Right atrium auricular region (tissue), 2 donors: ENCODE measurements at regions not wholly inside any gene's neighbourhood (a gene's known extent, or its start where the extent isn't known, plus 50 kb on each side); places are given as distances from the start of the nearest gene placed in this dataset.
"Not testable (repeated sequence)": the region's sequence is repeated elsewhere in the genome, so short reads cannot be mapped to it uniquely, and the experiment has no call there.

Source experiments
- DNase-seq: peaks from one replicate; pipeline ENCODE4 v3.0.0-alpha.2; 2019; ENCODE audit warnings: low spot score
- H3K27ac ChIP-seq, 2 donors: fragments of 200-600 bp; sonication (generic); 1 replicate in 1 of 2; 2 replicates in 1 of 2; pipeline ENCODE4 v1.5.1; 2016 to 2019
- H3K27me3 ChIP-seq, 2 donors: fragments of 200-600 bp; sonication (generic); one replicate each; pipeline versions ENCODE4 v1.5.1 to v1.6.0; 2017 to 2019
- H3K36me3 ChIP-seq: fragments of 200-600 bp; sonication (generic); one replicate; pipeline ENCODE4 v1.5.1; 2016
- H3K4me1 ChIP-seq, 2 donors: fragments of 200-600 bp; sonication (generic); one replicate each; pipeline versions ENCODE4 v1.5.1 to v1.6.0; 2017 to 2019
- H3K4me3 ChIP-seq, 2 donors: fragments of 200-600 bp; sonication (generic); 1 replicate in 1 of 2; 2 replicates in 1 of 2; pipeline ENCODE4 v1.5.1; 2017 to 2019; ENCODE audit warnings: mild to moderate bottlenecking in 1 of 2, moderate library complexity in 1 of 2
- H3K9me3 ChIP-seq, 2 donors: fragments of 200-600 bp; sonication (generic); one replicate each; pipeline ENCODE4 v1.5.1; 2019
- TF ChIP-seq, protein P1 (sequence below), 2 donors: fragments of 200-600 bp; sonication (generic); IDR thresholded peaks; one replicate each; pipeline ENCODE4 v1.5.1; 2019; ENCODE audit warnings: antibody characterized with exemption in 2 of 2

DNA sequence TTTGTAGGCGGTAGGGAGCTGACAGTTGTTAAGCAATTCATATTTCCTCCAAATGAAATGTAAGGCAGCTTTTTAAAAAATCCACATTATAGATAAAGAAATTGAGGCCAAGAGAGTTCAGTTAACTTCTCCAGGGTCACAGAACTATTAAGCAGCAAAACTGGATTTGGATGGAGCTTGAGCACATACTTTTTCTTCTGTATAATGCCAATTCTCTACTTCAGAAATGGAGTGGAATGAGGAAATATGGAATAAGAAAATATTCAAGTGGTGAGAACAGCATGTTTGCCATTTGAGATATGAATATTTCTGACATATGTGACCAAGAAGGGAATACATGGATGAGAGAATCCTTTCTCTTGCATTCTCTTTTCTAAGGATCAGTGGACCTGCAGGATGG lies 233.1 kb downstream of the FOXG1 start:
- Histone ChIP-seq H3K36me3 (no peaks in the 10 kb centered on the region), H3K4me3 (no peak overlapping the region), H3K4me1 (no peaks in the 10 kb centered on the region), H3K9me3 (peaks cover 0 to 12% of the 10 kb centered on the region in 2 donors), H3K27ac (no peak overlapping the region), H3K27me3 (no peaks in the 10 kb centered on the region)
- TF ChIP-seq, protein P1, sequence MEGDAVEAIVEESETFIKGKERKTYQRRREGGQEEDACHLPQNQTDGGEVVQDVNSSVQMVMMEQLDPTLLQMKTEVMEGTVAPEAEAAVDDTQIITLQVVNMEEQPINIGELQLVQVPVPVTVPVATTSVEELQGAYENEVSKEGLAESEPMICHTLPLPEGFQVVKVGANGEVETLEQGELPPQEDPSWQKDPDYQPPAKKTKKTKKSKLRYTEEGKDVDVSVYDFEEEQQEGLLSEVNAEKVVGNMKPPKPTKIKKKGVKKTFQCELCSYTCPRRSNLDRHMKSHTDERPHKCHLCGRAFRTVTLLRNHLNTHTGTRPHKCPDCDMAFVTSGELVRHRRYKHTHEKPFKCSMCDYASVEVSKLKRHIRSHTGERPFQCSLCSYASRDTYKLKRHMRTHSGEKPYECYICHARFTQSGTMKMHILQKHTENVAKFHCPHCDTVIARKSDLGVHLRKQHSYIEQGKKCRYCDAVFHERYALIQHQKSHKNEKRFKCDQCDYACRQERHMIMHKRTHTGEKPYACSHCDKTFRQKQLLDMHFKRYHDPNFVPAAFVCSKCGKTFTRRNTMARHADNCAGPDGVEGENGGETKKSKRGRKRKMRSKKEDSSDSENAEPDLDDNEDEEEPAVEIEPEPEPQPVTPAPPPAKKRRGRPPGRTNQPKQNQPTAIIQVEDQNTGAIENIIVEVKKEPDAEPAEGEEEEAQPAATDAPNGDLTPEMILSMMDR (IDR thresholded peaks at IDR 0.05): no peak
- DNase-seq: no peak

DNA sequence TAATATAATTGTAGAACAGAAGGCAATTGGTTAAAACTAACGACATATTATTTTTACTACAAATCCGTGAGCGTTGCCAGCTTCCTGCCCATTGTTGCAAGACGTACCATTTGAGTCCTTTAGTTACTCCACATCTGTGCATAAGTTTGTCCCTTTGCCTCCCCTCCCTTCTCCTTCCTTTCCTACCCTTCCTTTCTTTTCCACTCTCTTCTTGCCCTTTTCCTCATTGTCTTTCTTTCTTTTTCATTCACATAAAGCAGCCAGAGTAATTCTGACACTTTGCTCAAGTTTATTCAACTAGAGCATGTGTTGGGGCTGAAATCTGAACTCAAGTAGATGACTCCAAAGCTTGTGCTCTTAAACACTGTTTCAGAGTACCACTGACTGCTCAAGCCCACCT lies 239.1 kb downstream of the FOXG1 start:
- no peaks in the 10 kb centered on the region for H3K27me3 ChIP-seq
- H3K27ac ChIP-seq: no peak overlapping the region
- H3K4me3 ChIP-seq: no peak overlapping the region
- H3K4me1 ChIP-seq: no peaks in the 10 kb centered on the region
- TF ChIP-seq, protein P1 (IDR thresholded peaks at IDR 0.05): no peak
- H3K36me3 ChIP-seq: no peaks in the 10 kb centered on the region
- no peaks in the 10 kb centered on the region for H3K9me3 ChIP-seq
- no peak for DNase-seq

DNA sequence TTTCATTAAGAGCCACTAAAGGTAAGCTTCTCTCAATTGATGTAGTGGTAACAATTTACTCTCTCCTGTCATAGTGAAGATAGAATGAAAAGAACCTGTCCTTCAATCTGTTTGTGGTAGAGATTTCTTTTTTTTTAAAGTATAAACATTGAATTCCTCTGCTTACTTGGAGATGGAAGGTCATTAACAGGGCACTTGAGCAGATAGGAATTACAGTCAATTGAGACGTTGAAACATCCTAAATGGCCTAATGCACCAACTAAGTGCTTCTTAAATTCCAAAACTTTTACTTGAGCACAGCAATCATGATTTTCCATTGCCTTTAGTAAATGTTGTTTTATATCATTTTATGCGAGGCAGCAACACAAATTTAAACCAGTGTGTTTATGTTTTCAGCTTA lies 241.4 kb downstream of the FOXG1 start:
- H3K4me1 ChIP-seq: no peaks in the 10 kb centered on the region
- TF ChIP-seq, protein P1 (IDR thresholded peaks at IDR 0.05): no peak
- no peaks in the 10 kb centered on the region for H3K27me3 ChIP-seq
- H3K9me3 ChIP-seq: no peaks in the 10 kb centered on the region
- no peak overlapping the region for H3K27ac ChIP-seq
- no peak for DNase-seq
- H3K4me3 ChIP-seq: no peak overlapping the region
- no peaks in the 10 kb centered on the region for H3K36me3 ChIP-seq

DNA sequence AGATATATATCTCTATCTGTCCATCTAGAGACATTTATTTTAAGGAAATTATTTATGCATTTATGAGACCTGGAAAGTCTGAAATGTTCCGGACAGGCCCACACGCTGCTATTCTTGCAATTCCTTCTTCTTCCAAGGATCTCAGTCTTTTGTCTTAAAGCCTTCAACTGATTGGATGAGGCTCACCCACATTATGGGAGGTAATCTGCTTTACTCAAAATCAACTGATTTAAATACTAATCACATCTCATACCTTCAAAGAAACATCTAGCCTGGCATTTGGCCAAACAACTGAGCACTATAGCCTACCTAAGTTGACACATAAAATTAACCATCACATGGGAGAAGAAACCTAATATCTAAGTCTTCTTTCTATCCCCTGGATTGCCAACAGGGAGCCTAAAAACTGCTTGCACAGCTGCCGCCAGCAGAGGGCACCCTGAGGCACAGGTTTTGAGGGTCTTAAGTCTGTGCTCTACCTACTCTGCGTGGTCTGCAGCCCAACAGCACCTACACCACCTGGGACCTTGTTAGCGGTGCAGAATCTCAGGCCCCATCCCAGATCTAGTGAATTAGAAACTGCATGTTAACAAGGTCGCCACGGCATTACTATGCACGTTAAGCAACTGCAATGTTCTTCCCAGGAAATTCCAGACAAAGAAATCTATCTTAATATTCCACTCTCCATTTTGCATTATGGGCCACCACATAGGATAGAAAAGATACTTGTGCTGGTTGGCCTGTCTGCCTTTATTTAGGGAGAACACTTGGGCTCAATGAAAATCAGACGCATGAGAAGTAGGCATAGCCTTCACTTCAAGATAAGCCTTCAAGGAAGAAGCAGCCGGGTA lies 249.7 kb downstream of the FOXG1 start:
- Histone ChIP-seq H3K4me3 (no peak overlapping the region), H3K36me3 (no peaks in the 10 kb centered on the region), H3K4me1 (no peaks in the 10 kb centered on the region), H3K27me3 (no peaks in the 10 kb centered on the region), H3K27ac (no peak overlapping the region), H3K9me3 (no peaks in the 10 kb centered on the region)
- TF ChIP-seq, protein P1 (IDR thresholded peaks at IDR 0.05): peak in 1 of 2 donors; percentile 52
- no peak for DNase-seq

DNA sequence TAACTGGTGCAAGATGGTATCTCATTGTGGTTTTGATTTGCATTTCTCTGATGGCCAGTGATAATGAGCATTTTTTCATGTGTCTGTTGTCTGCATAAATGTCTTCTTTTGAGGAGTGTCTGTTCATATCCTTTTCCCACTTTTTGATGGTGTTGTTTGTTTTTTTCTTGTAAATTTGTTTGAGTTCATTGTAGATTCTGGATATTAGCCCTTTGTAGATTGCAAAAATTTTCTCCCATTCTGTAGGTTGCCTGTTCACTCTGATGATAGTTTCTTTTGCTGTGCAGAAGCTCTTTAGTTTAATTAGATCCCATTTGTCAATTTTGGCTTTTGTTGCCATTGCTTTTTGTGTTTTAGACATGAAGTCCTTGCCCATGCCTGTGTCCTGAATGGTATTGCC lies 256.9 kb downstream of the FOXG1 start:
- H3K27ac ChIP-seq, H3K4me3 ChIP-seq, H3K4me1 ChIP-seq, DNase-seq, H3K36me3 ChIP-seq, H3K27me3 ChIP-seq: not testable (repeated sequence)
- peaks cover 0 to 27% of the 10 kb centered on the region in 2 donors for H3K9me3 ChIP-seq

DNA sequence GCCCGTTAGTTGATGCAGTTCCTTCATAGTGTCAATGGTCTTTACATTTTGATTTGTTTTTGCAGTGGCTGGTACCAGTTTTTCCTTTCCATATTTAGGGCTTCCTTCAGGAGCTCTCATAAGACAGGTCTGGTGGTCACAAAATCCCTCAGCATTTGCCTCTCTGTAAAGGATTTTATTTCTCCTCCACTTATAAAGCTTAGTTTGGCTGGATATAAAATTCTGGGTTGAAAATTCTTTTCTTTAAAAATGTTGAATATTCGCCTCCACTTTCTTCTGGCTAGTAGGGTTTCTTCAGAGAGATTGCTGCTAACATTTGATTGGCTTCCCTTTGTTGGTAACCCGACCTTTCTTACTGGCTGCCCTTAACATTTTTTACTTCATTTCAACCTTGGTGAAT lies 260.9 kb downstream of the FOXG1 start:
- H3K4me3 ChIP-seq, H3K36me3 ChIP-seq, H3K27ac ChIP-seq, H3K4me1 ChIP-seq, DNase-seq, H3K27me3 ChIP-seq: not testable (repeated sequence)
- peaks cover 0 to 27% of the 10 kb centered on the region in 2 donors for H3K9me3 ChIP-seq

DNA sequence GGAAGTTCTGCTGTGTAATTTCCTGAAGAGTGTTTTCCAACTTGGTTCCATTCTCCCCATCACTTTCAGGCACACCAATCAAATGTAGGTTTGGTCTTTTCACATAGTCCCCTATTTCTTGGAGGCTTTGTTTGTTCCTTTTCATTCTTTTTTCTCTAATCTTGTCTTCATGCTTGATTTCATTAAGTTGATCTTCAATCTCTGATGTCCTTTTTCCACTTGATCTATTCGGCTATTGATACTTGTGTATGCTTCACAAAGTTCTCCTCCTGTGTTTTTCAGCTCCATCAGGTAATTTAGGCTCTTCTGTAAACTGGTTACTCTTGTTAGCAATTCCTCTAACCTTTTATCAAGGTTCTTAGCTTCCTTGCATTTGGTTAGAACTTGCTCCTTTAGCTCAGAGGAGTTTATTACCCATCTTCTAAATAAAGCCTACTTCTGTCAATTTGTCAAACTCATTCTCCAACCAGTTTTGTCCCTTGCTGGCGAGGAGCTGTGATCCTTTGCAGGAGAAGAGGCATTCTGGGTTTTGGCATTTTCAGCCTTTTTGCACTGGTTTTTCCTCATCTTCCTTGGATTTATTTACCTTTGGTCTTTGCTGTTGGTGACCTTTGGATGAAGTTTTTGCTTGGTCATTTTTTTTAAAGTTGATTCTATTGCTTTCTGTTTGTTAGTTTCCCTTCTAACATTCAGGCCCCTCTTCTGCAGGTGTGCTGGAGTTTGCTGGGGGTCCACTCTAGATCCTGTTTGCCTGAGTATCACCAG lies 261.5 kb downstream of the FOXG1 start:
- not testable (repeated sequence) for H3K4me1 ChIP-seq, H3K27ac ChIP-seq, DNase-seq, H3K36me3 ChIP-seq, H3K4me3 ChIP-seq, H3K27me3 ChIP-seq
- peaks cover 0 to 27% of the 10 kb centered on the region in 2 donors for H3K9me3 ChIP-seq
